H1 (cell line): ENCODE measurements at regions not wholly inside any gene's neighbourhood (a gene's known extent, or its start where the extent isn't known, plus 50 kb on each side); places are given as distances from the start of the nearest gene placed in this dataset.

ENCODE experiments used
- TAF1 ChIP-seq: IDR thresholded peaks from 2 replicates; pipeline ENCODE4 v1.6.1; 2011; ENCODE audit warnings: mild to moderate bottlenecking, low read depth, low read length
- YY1 ChIP-seq: IDR thresholded peaks from 2 replicates; pipeline ENCODE4 v1.6.1; 2011; ENCODE audit warnings: low read depth, mild to moderate bottlenecking, low read length

DNA sequence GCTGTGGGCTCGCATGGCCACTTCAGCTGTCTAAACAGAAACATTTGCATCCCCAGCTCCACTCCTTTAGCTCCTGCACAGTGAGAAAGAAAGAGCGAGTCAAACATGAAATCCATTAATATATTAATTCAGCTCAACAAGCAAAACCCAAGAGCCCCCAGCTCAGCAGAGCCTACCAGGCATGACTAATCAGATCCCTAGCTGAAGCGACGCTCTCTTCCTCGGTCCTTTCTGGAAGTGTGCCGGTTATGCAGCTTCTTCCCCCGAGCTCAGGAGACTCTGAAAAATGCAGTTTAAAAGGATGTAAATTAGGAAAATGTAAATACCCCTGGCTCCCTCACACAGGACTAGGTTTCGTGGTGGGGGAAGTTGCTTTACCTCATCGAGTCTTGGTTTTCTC is 221.5 kb downstream of the ANKRD30B start (continued):
- no peak for TF ChIP-seq TAF1
- TF ChIP-seq YY1: no peak
